ENCODE measurements at regions not wholly inside any gene's neighbourhood (a gene's known extent, or its start where the extent isn't known, plus 50 kb on each side); places are given as distances from the start of the nearest gene placed in this dataset.

GRCh38 chr3:99586701-99587100 lies 51.7 kb upstream of the COL8A1 start:
- H3K9ac ChIP-seq (ENCODE audit: low read length): no peak overlapping the region
- H3K27ac ChIP-seq (ENCODE audit: low read depth, low read length): no peak overlapping the region
- no peak overlapping the region for H3K4me3 ChIP-seq (ENCODE audit: insufficient read depth, low read depth, low read length)
- no peaks in the 10 kb centered on the region for H3K4me1 ChIP-seq (ENCODE audit: insufficient read depth, low read length)
- no peaks in the 10 kb centered on the region for H4K20me1 ChIP-seq (ENCODE audit: insufficient read depth, low read length)
- Mint-ChIP-seq H3K27me3 (ENCODE audit: low read depth, unreplicated experiment) (peaks cover 1% of the 10 kb centered on the region), H3K4me3 (ENCODE audit: unreplicated experiment) (no peak overlapping the region), H3K27ac (ENCODE audit: unreplicated experiment) (no peak overlapping the region), H3K36me3 (ENCODE audit: low read depth, unreplicated experiment) (no peaks in the 10 kb centered on the region), H3K4me1 (ENCODE audit: low read depth, unreplicated experiment) (peaks cover 1% of the 10 kb centered on the region), H3K9me3 (ENCODE audit: unreplicated experiment) (peaks cover 2% of the 10 kb centered on the region)
- H3K79me2 ChIP-seq (ENCODE audit: insufficient read depth, low read length): no peaks in the 10 kb centered on the region
- DNase-seq (ENCODE audit: low read depth) (peak; percentile 9), FAIRE-seq (no peak)
- no peaks in the 10 kb centered on the region for H3K36me3 ChIP-seq (ENCODE audit: insufficient read depth, low read length)
- H3K9me3 ChIP-seq (ENCODE audit: insufficient read depth, low read depth, low read length): no peaks in the 10 kb centered on the region
- TF ChIP-seq EZH2 (IDR thresholded peaks at IDR 0.05; ENCODE audit: insufficient read depth, low read length) (no peak), CTCF (IDR thresholded peaks at IDR 0.05; ENCODE audit: insufficient read depth, low read depth, low read length) (no peak)
- no peak overlapping the region for H3K4me2 ChIP-seq (ENCODE audit: low read length)
- no peaks in the 10 kb centered on the region for H3K27me3 ChIP-seq (ENCODE audit: insufficient read depth, low read length)
- no peak overlapping the region for H2AFZ ChIP-seq (ENCODE audit: low read depth, low read length)

GRCh38 chr3:99579965-99580364 lies 58.4 kb upstream of the COL8A1 start:
- Mint-ChIP-seq H3K4me1 (ENCODE audit: low read depth, unreplicated experiment) (peaks cover 32% of the 10 kb centered on the region), H3K9me3 (ENCODE audit: unreplicated experiment) (no peaks in the 10 kb centered on the region), H3K4me3 (ENCODE audit: unreplicated experiment) (no peak overlapping the region), H3K36me3 (ENCODE audit: low read depth, unreplicated experiment) (no peaks in the 10 kb centered on the region), H3K27ac (ENCODE audit: unreplicated experiment) (peak overlapping the region; percentile 58), H3K27me3 (ENCODE audit: low read depth, unreplicated experiment) (no peaks in the 10 kb centered on the region)
- DNase-seq (ENCODE audit: low read depth) (no peak), FAIRE-seq (no peak)
- Histone ChIP-seq H3K9me3 (ENCODE audit: insufficient read depth, low read depth, low read length) (no peaks in the 10 kb centered on the region), H3K4me1 (ENCODE audit: insufficient read depth, low read length) (peaks cover 10% of the 10 kb centered on the region), H3K4me2 (ENCODE audit: low read length) (no peak overlapping the region), H3K27me3 (ENCODE audit: insufficient read depth, low read length) (no peaks in the 10 kb centered on the region), H3K79me2 (ENCODE audit: insufficient read depth, low read length) (no peaks in the 10 kb centered on the region), H2AFZ (ENCODE audit: low read depth, low read length) (no peak overlapping the region), H3K4me3 (ENCODE audit: insufficient read depth, low read depth, low read length) (no peak overlapping the region), H3K36me3 (ENCODE audit: insufficient read depth, low read length) (no peaks in the 10 kb centered on the region), H4K20me1 (ENCODE audit: insufficient read depth, low read length) (no peaks in the 10 kb centered on the region), H3K27ac (ENCODE audit: low read depth, low read length) (no peak overlapping the region), H3K9ac (ENCODE audit: low read length) (no peak overlapping the region)
- TF ChIP-seq EZH2 (IDR thresholded peaks at IDR 0.05; ENCODE audit: insufficient read depth, low read length) (no peak), CTCF (IDR thresholded peaks at IDR 0.05; ENCODE audit: insufficient read depth, low read depth, low read length) (no peak)

GRCh38 chr3:99579246-99579645 lies 59.1 kb upstream of the COL8A1 start:
- Histone ChIP-seq H3K27me3 (ENCODE audit: insufficient read depth, low read length) (no peaks in the 10 kb centered on the region), H2AFZ (ENCODE audit: low read depth, low read length) (no peak overlapping the region), H3K4me3 (ENCODE audit: insufficient read depth, low read depth, low read length) (no peak overlapping the region), H3K4me1 (ENCODE audit: insufficient read depth, low read length) (peaks cover 10% of the 10 kb centered on the region), H4K20me1 (ENCODE audit: insufficient read depth, low read length) (no peaks in the 10 kb centered on the region), H3K9ac (ENCODE audit: low read length) (no peak overlapping the region), H3K79me2 (ENCODE audit: insufficient read depth, low read length) (no peaks in the 10 kb centered on the region), H3K4me2 (ENCODE audit: low read length) (peak overlapping the region; percentile 61), H3K36me3 (ENCODE audit: insufficient read depth, low read length) (no peaks in the 10 kb centered on the region), H3K27ac (ENCODE audit: low read depth, low read length) (peak overlapping the region; percentile 59), H3K9me3 (ENCODE audit: insufficient read depth, low read depth, low read length) (no peaks in the 10 kb centered on the region)
- TF ChIP-seq CTCF (IDR thresholded peaks at IDR 0.05; ENCODE audit: insufficient read depth, low read depth, low read length) (no peak), EZH2 (IDR thresholded peaks at IDR 0.05; ENCODE audit: insufficient read depth, low read length) (no peak)
- peak; percentile 59 for FAIRE-seq
- peak; percentile 92 for DNase-seq (ENCODE audit: low read depth)
- no peaks in the 10 kb centered on the region for H3K36me3 Mint-ChIP-seq (ENCODE audit: low read depth, unreplicated experiment)
- H3K27ac Mint-ChIP-seq (ENCODE audit: unreplicated experiment): peak overlapping the region; percentile 75
- peaks cover 32% of the 10 kb centered on the region for H3K4me1 Mint-ChIP-seq (ENCODE audit: low read depth, unreplicated experiment)
- H3K4me3 Mint-ChIP-seq (ENCODE audit: unreplicated experiment): no peak overlapping the region
- H3K9me3 Mint-ChIP-seq (ENCODE audit: unreplicated experiment): no peaks in the 10 kb centered on the region
- no peaks in the 10 kb centered on the region for H3K27me3 Mint-ChIP-seq (ENCODE audit: low read depth, unreplicated experiment)
